ENCODE measurements at regions not wholly inside any gene's neighbourhood (a gene's known extent, or its start where the extent isn't known, plus 50 kb on each side); places are given as distances from the start of the nearest gene placed in this dataset.
A peak's percentile ranks its signal among the peaks of the same experiment; 100 is the strongest.

GRCh38 chr14:22699801-22700564, 55.8 kb upstream of the OR6J1 start:
- no peaks in the 10 kb centered on the region for H3K36me3 ChIP-seq
- H3K4me3 ChIP-seq = no peak overlapping the region
- no peaks in the 10 kb centered on the region for H3K4me1 ChIP-seq
- no peaks in the 10 kb centered on the region for H3K9me3 ChIP-seq
- H3K27me3 ChIP-seq = no peaks in the 10 kb centered on the region
- no peak overlapping the region for H3K27ac ChIP-seq
- TF ChIP-seq CTCF (IDR thresholded peaks at IDR 0.05) = no peak
- TF ChIP-seq EP300 (IDR thresholded peaks at IDR 0.05) = no peak
- no peak for TF ChIP-seq POLR2A (IDR thresholded peaks at IDR 0.05)
- no peak for DNase-seq (ENCODE audit: low spot score in 2 of 2)
- WGBS, 2 donors = 59 to 66% methylated on average over 8 of the region's 8 CpGs

DNA sequence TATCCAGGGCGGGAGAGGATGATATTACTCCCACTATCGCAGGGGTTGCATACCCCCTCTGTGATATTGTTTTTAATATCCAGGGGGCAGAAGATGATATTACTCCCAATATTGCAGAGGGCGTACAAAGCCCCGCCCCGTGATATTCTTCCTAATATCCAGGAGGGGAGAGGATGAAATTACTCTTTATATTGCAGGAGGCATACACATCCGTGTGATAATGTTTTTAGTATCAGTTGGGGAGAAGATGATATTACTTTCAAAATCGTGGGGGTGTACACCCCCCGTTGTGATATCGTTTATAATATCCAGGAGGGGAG, 52.9 kb upstream of the OXA1L start:
- no peak for DNase-seq (ENCODE audit: low spot score in 2 of 2)
- Histone ChIP-seq H3K27ac (no peak overlapping the region), H3K9me3 (no peaks in the 10 kb centered on the region), H3K36me3 (no peaks in the 10 kb centered on the region), H3K4me1 (peaks cover 0 to 2% (median 0%) of the 10 kb centered on the region in 4 donors), H3K27me3 (peaks cover 0 to 7% of the 10 kb centered on the region in 2 donors), H3K4me3 (peak overlapping the region in 1 of 4 donors; percentile 38)
- TF ChIP-seq EP300 (IDR thresholded peaks at IDR 0.05) (no peak), POLR2A (IDR thresholded peaks at IDR 0.05) (no peak), CTCF (IDR thresholded peaks at IDR 0.05) (no peak)
- 71 to 73% methylated on average over 9 of the region's 9 CpGs for WGBS, 2 donors

DNA sequence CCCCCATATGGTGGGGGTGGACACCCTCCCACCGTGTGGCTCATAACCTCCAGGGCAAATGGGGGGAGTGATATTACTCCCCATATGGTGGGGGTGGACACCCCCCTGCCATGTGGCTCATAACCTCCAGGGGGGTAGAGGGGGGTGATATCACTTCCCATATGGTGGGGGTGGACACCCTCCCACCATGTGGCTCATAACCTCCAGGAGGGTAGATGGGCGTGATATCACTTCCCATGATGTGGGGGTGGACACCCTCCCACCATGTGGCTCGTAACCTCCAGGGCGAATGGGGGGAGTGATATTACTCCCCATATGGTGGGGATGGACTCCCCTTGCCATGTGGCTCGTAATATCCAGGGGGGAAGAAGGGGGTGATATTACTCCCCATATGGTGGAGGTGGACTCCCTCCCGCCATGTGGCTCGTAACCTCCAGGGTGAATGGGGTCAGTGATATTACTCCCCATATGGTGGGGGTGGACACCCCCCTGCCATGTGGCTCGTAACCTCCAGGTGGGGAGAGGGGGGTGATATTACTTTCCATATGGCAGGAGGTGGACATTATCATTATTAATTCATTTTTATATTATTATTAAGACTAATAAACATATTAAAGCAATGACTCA, 51.2 kb upstream of the OXA1L start:
- Histone ChIP-seq H3K36me3 (no peaks in the 10 kb centered on the region), H3K9me3 (no peaks in the 10 kb centered on the region), H3K4me3 (no peak overlapping the region), H3K27me3 (no peaks in the 10 kb centered on the region), H3K4me1 (peaks cover 0 to 2% (median 0%) of the 10 kb centered on the region in 4 donors), H3K27ac (no peak overlapping the region)
- TF ChIP-seq POLR2A (IDR thresholded peaks at IDR 0.05) = no peak
- no peak for TF ChIP-seq CTCF (IDR thresholded peaks at IDR 0.05)
- no peak for TF ChIP-seq EP300 (IDR thresholded peaks at IDR 0.05)
- WGBS, 2 donors = 67 to 71% methylated on average over 8 of the region's 8 CpGs
- DNase-seq (ENCODE audit: low spot score in 2 of 2) = no peak

GRCh38 chr14:22715890-22716289, 50.6 kb upstream of the OXA1L start:
- 79 to 91% methylated on average over 1 of the region's 1 CpG for WGBS, 2 donors
- H3K9me3 ChIP-seq = no peaks in the 10 kb centered on the region
- H3K27me3 ChIP-seq = no peaks in the 10 kb centered on the region
- peaks cover 0 to 2% (median 0%) of the 10 kb centered on the region in 4 donors for H3K4me1 ChIP-seq
- H3K4me3 ChIP-seq = no peak overlapping the region
- H3K36me3 ChIP-seq = no peaks in the 10 kb centered on the region
- TF ChIP-seq CTCF (IDR thresholded peaks at IDR 0.05) (no peak), POLR2A (IDR thresholded peaks at IDR 0.05) (no peak), EP300 (IDR thresholded peaks at IDR 0.05) (no peak)
- DNase-seq (ENCODE audit: low spot score in 2 of 2) = no peak
- H3K27ac ChIP-seq = no peak overlapping the region
